H1 (cell line): ENCODE measurements at regions not wholly inside any gene's neighbourhood (a gene's known extent, or its start where the extent isn't known, plus 50 kb on each side); places are given as distances from the start of the nearest gene placed in this dataset.

ENCODE experiments used
- MAX ChIP-seq: IDR thresholded peaks from 2 replicates; pipeline ENCODE4 v1.6.1; 2012; ENCODE audit warnings: inconsistent platforms
- USF2 ChIP-seq: IDR thresholded peaks from 2 replicates; pipeline ENCODE4 v1.6.1; 2011; ENCODE audit warnings: low read length, improper control_type of control experiment

GRCh38 chr2:239769554-239770245 lies 255.4 kb downstream of the NDUFA10 start (continued):
- TF ChIP-seq USF2, result no peak
- no peak for TF ChIP-seq MAX
